GM12865 (cell line): ENCODE measurements at regions not wholly inside any gene's neighbourhood (a gene's known extent, or its start where the extent isn't known, plus 50 kb on each side); places are given as distances from the start of the nearest gene placed in this dataset.

Source experiments
- DNase-seq: peaks from one replicate; pipeline ENCODE4 v3.0.0; 2010; ENCODE audit warnings: low read depth
- H3K4me3 ChIP-seq: 2 replicates; pipeline ENCODE4 v1.5.1; 2011; ENCODE audit warnings: mild to moderate bottlenecking, low read depth, low read length, control low read depth
- TF ChIP-seq, protein P1 (sequence below): IDR thresholded peaks from 2 replicates; pipeline ENCODE4 v1.5.1; 2011; ENCODE audit warnings: low read length, control low read depth, low read depth, inconsistent platforms; ENCODE audit not compliant: insufficient read depth; ENCODE audit errors: missing control alignments

DNA sequence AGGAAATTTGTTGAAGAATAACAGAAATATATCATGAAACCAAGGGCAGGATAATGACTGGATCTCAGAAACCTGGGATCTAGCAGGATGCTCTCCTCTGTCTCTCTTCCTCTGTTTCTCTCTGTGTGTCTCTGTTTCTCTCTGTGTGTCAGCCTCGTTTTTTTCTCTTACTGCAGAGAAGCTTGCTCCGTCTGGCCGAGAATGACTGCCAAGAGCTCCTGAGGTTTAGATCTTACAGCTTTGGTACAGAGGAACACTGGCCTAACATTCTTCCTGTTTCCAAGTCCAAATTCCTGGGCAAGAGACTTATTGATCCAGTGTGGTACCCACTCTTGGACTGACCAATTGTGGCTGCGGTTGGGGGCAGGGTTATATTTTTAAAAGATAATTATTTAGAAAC lies 564.0 kb downstream of the XPNPEP1 start:
- DNase-seq: no peak
- TF ChIP-seq, protein P1, sequence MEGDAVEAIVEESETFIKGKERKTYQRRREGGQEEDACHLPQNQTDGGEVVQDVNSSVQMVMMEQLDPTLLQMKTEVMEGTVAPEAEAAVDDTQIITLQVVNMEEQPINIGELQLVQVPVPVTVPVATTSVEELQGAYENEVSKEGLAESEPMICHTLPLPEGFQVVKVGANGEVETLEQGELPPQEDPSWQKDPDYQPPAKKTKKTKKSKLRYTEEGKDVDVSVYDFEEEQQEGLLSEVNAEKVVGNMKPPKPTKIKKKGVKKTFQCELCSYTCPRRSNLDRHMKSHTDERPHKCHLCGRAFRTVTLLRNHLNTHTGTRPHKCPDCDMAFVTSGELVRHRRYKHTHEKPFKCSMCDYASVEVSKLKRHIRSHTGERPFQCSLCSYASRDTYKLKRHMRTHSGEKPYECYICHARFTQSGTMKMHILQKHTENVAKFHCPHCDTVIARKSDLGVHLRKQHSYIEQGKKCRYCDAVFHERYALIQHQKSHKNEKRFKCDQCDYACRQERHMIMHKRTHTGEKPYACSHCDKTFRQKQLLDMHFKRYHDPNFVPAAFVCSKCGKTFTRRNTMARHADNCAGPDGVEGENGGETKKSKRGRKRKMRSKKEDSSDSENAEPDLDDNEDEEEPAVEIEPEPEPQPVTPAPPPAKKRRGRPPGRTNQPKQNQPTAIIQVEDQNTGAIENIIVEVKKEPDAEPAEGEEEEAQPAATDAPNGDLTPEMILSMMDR: no peak
- H3K4me3 ChIP-seq: no peak overlapping the region

- TF ChIP-seq, protein P1: no peak
- no peak overlapping the region for H3K4me3 ChIP-seq
- no peak for DNase-seq
Observed at GRCh38 chr10:109358325-109358724, 565.0 kb downstream of the XPNPEP1 start.

DNA sequence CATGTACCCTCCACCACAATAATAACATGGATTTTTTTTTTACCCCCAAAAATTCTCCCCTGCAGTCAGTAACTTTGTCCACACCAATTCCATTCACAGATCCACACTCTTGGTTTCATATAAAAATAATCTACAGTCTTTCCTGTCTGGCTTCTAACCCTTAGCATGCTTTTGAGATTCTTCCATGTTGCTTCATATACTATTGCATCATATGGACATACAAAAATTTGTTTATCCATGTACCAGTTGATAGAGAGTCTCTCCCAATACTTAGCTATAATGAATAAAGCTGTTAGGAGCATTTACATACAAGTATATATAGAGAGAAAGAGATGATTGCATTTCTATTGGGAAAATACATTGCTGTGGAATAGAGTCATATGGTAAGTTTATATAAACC lies 575.0 kb downstream of the XPNPEP1 start:
- no peak overlapping the region for H3K4me3 ChIP-seq
- DNase-seq: no peak

DNA sequence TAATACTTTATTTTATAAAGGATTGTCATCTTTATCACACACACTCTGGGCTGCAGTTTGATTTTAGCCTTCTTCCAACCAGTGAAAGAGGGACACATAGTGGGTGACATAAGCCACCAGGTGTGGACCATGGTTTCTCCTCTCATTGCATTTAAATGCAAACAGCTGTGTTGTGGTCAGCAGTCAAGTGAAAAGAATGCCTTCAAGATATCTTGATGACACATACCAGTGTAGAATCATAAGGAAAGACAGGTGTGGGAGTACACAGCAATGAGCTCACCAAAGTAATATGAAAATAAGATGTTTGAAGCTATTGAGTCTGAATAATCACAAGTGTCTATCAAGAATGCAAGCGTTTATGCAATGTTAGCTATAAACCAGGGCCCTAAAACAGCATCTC lies 580.0 kb downstream of the XPNPEP1 start:
- no peak overlapping the region for H3K4me3 ChIP-seq
- TF ChIP-seq, protein P1: no peak
- no peak for DNase-seq

More for the DNA sequence above, 575.0 kb downstream of the XPNPEP1 start:
- TF ChIP-seq, protein P1: no peak

GRCh38 chr10:109341986-109342385 lies 581.3 kb downstream of the XPNPEP1 start:
- H3K4me3 ChIP-seq: no peak overlapping the region
- TF ChIP-seq, protein P1: no peak
- no peak for DNase-seq

- TF ChIP-seq, protein P1: no peak
- no peak for DNase-seq
- H3K4me3 ChIP-seq: no peak overlapping the region
Observed at GRCh38 chr10:109328001-109328400, 595.3 kb downstream of the XPNPEP1 start.

- TF ChIP-seq, protein P1: no peak
Observed at GRCh38 chr10:109327266-109327665, 596.0 kb downstream of the XPNPEP1 start.

More at GRCh38 chr10:109327266-109327665, 596.0 kb downstream of the XPNPEP1 start:
- no peak overlapping the region for H3K4me3 ChIP-seq
- no peak for DNase-seq
